B cell (primary cell): ENCODE measurements at regions not wholly inside any gene's neighbourhood (a gene's known extent, or its start where the extent isn't known, plus 50 kb on each side); places are given as distances from the start of the nearest gene placed in this dataset.

Experiments
- ATAC-seq: fragments of 200-7000 bp; cut with Tn5 transposase; one replicate; pipeline ENCODE4 v1.10.0; 2021; ENCODE audit warnings: low read depth, mild to moderate bottlenecking, moderate number of reproducible peaks, moderate library complexity
- CTCF ChIA-PET: fragments of 350-600 bp; sonication (Branson Sonifier 250); formaldehyde crosslinking; loops from one replicate; lab custom pipeline; 2021; ENCODE audit warnings: antibody characterized with exemption, inconsistent platforms; lab: Charles Lee
- POLR2A ChIA-PET: fragments of 350-600 bp; sonication (Branson Sonifier 250); formaldehyde crosslinking; loops from one replicate; lab custom pipeline; 2021; ENCODE audit warnings: antibody characterized with exemption; lab: Charles Lee
- DNase-seq: peaks from one replicate; pipeline ENCODE4 v3.0.0; 2013
- H2AFZ ChIP-seq: 2 replicates; pipeline ENCODE4 v1.6.1; 2012; ENCODE audit warnings: mild to moderate bottlenecking, low read depth, low read length; ENCODE audit not compliant: insufficient read depth, poor library complexity, severe bottlenecking
- H3K27ac ChIP-seq, 2 donors: 1 replicate in 1 of 2; 2 replicates in 1 of 2; pipeline ENCODE4 v1.5.1; 2012 to 2013; ENCODE audit warnings: low read length in 2 of 2, mild to moderate bottlenecking in 2 of 2, moderate library complexity in 1 of 2
- H3K27me3 ChIP-seq, 4 experiments: fragments of 200-600 bp in 1 of 4; sonication (generic) in 1 of 4; replicated peaks in 1 of 4; 1 replicate in 2 of 4; 2 replicates in 2 of 4; pipeline versions ENCODE4 v1.6.1 to v1.7.0; 2013 to 2016; ENCODE audit warnings: low read length in 3 of 4, mild to moderate bottlenecking in 2 of 4, mixed read lengths in 1 of 4, moderate library complexity in 1 of 4; ENCODE audit not compliant: insufficient read depth in 4 of 4, control insufficient read depth in 3 of 4; ENCODE audit errors: control extremely low read depth in 1 of 4
- H3K36me3 ChIP-seq, 2 experiments: replicated peaks in 1 of 2; 1 replicate in 1 of 2; 2 replicates in 1 of 2; pipeline versions ENCODE4 v1.6.1 to v1.7.1; 2013; ENCODE audit warnings: low read length in 1 of 2; ENCODE audit not compliant: insufficient read depth in 2 of 2, control insufficient read depth in 1 of 2; ENCODE audit errors: control extremely low read depth in 1 of 2, extremely low read depth in 1 of 2
- H3K4me1 ChIP-seq, 2 donors: fragments of 200-600 bp in 1 of 2; sonication (generic) in 1 of 2; 1 replicate in 1 of 2; 2 replicates in 1 of 2; pipeline versions ENCODE4 v1.5.1 to v1.6.1; 2013 to 2017; ENCODE audit warnings: low read length in 2 of 2; ENCODE audit not compliant: control insufficient read depth in 2 of 2, insufficient read depth in 2 of 2
- H3K4me2 ChIP-seq: replicated peaks from 2 replicates; pipeline ENCODE3; 2012; ENCODE audit warnings: mild to moderate bottlenecking, low read depth, low read length; ENCODE audit not compliant: poor library complexity, severe bottlenecking
- H3K4me3 ChIP-seq, 5 experiments: fragments of 200-600 bp in 1 of 5; sonication (generic) in 1 of 5; 1 replicate in 3 of 5; 2 replicates in 2 of 5; pipeline versions ENCODE4 v1.5.1 to v1.7.0; 2011 to 2016; ENCODE audit warnings: low read length in 4 of 5, mild to moderate bottlenecking in 4 of 5, low read depth in 2 of 5, control low read depth in 1 of 5, moderate library complexity in 1 of 5; ENCODE audit not compliant: insufficient read depth in 1 of 5; ENCODE audit errors: control extremely low read depth in 1 of 5, extremely low read depth in 1 of 5
- H3K79me2 ChIP-seq: fragments of 200-600 bp; sonication (generic); one replicate; pipeline ENCODE4 v1.6.0; 2016; ENCODE audit warnings: low read length; ENCODE audit not compliant: control insufficient read depth, insufficient read depth
- H3K9ac ChIP-seq: fragments of 200-600 bp; sonication (generic); 2 replicates; pipeline ENCODE4 v1.6.1; 2017; ENCODE audit warnings: mild to moderate bottlenecking, low read length, moderate library complexity
- H3K9me3 ChIP-seq, 3 donors: one replicate each; pipeline versions ENCODE4 v1.6.1 to v1.7.1; 2013; ENCODE audit warnings: low read length in 2 of 3; ENCODE audit not compliant: control insufficient read depth in 2 of 3, insufficient read depth in 1 of 3; ENCODE audit errors: control extremely low read depth in 1 of 3
- H4K20me1 ChIP-seq: 2 replicates; pipeline ENCODE4 v1.6.0; 2012; ENCODE audit warnings: mild to moderate bottlenecking, low read length; ENCODE audit not compliant: insufficient read depth, control insufficient read depth, poor library complexity, severe bottlenecking
- H3K27ac Mint-ChIP-seq: one replicate; pipeline ENCODE4 v1.8.0; 2021; ENCODE audit warnings: mixed read lengths
- H3K27me3 Mint-ChIP-seq: one replicate; pipeline ENCODE4 v1.8.0; 2021; ENCODE audit warnings: mixed read lengths
- H3K4me1 Mint-ChIP-seq: one replicate; pipeline ENCODE4 v1.8.0; 2021; ENCODE audit warnings: mixed read lengths
- H3K4me3 Mint-ChIP-seq: one replicate; pipeline ENCODE4 v1.8.0; 2021; ENCODE audit warnings: mixed read lengths
- H3K9me3 Mint-ChIP-seq: one replicate; pipeline ENCODE4 v1.8.0; 2022; ENCODE audit warnings: mixed read lengths; ENCODE audit not compliant: insufficient read depth
- CTCF ChIP-seq: fragments of 200-600 bp; IDR thresholded peaks from one replicate; pipeline ENCODE4 v1.8.0; 2022; ENCODE audit warnings: antibody characterized with exemption, mild to moderate bottlenecking
- EZH2 ChIP-seq: IDR thresholded peaks from 2 replicates; pipeline ENCODE4 v1.6.1; 2012; ENCODE audit warnings: borderline replicate concordance, low read depth, mild to moderate bottlenecking, moderate library complexity, low read length; ENCODE audit not compliant: insufficient read depth, poor library complexity, severe bottlenecking
- WGBS: methylation state at CpG from one replicate; pipeline ENCODE4 v1.1.5; 2013; ENCODE audit warnings: missing lambda C conversion rate; ENCODE audit not compliant: insufficient coverage; 5-methylcytosine and 5-hydroxymethylcytosine counted together
- intact Hi-C: fragments of 100-400 bp; cut with micrococcal nuclease; formaldehyde crosslinking; loops from one replicate; pipeline ENCODE4 v1.10.0; 2022

GRCh38 chr3:74516019-74516418, 98.4 kb downstream of the CNTN3 start:
- no peak overlapping the region for H3K4me3 Mint-ChIP-seq
- DNase-seq, result no peak
- no peak overlapping the region for H2AFZ ChIP-seq
- peaks cover 3% of the 10 kb centered on the region for H3K9me3 Mint-ChIP-seq
- no peak overlapping the region for H3K4me3 ChIP-seq
- TF ChIP-seq CTCF, result no peak
- TF ChIP-seq EZH2, result no peak
- intact Hi-C loops, result no loop called here
- H3K36me3 ChIP-seq, result no peaks in the 10 kb centered on the region
- H3K79me2 ChIP-seq, result no peaks in the 10 kb centered on the region
- H3K27me3 ChIP-seq, result no peaks in the 10 kb centered on the region
- no peaks in the 10 kb centered on the region for H4K20me1 ChIP-seq
- H3K27ac ChIP-seq, result no peak overlapping the region
- ChIA-PET POLR2A (no interaction called here), CTCF (no interaction called here)
- no peak overlapping the region for H3K9ac ChIP-seq
- no peaks in the 10 kb centered on the region for H3K27me3 Mint-ChIP-seq
- no peaks in the 10 kb centered on the region for H3K4me1 Mint-ChIP-seq
- H3K4me2 ChIP-seq, result no peak overlapping the region
- no peaks in the 10 kb centered on the region for H3K4me1 ChIP-seq
- H3K27ac Mint-ChIP-seq, result no peak overlapping the region
- no peaks in the 10 kb centered on the region for H3K9me3 ChIP-seq
- no peak for ATAC-seq

GRCh38 chr3:74515451-74515850, 99.0 kb downstream of the CNTN3 start:
- H3K9me3 Mint-ChIP-seq, result peaks cover 3% of the 10 kb centered on the region
- POLR2A ChIA-PET, result no interaction called here
- H4K20me1 ChIP-seq, result no peaks in the 10 kb centered on the region
- H3K4me1 Mint-ChIP-seq, result no peaks in the 10 kb centered on the region
- no peak overlapping the region for H3K9ac ChIP-seq
- 75% methylated on average over 1 of the region's 3 CpGs for WGBS
- no peaks in the 10 kb centered on the region for H3K27me3 ChIP-seq
- H2AFZ ChIP-seq, result no peak overlapping the region
- DNase-seq, result no peak
- CTCF ChIA-PET, result no interaction called here
- H3K4me3 Mint-ChIP-seq, result no peak overlapping the region
- H3K27ac Mint-ChIP-seq, result no peak overlapping the region
- no peak for ATAC-seq
- TF ChIP-seq EZH2 (no peak), CTCF (no peak)
- no peak overlapping the region for H3K27ac ChIP-seq
- no peaks in the 10 kb centered on the region for H3K9me3 ChIP-seq
- no peaks in the 10 kb centered on the region for H3K79me2 ChIP-seq
- H3K27me3 Mint-ChIP-seq, result no peaks in the 10 kb centered on the region
- H3K36me3 ChIP-seq, result no peaks in the 10 kb centered on the region
- intact Hi-C loops, result no loop called here
- H3K4me3 ChIP-seq, result no peak overlapping the region
- no peaks in the 10 kb centered on the region for H3K4me1 ChIP-seq
- no peak overlapping the region for H3K4me2 ChIP-seq
